H1 (cell line): ENCODE measurements at regions not wholly inside any gene's neighbourhood (a gene's known extent, or its start where the extent isn't known, plus 50 kb on each side); places are given as distances from the start of the nearest gene placed in this dataset.

Experiments used
- ATF3 ChIP-seq: IDR thresholded peaks from 2 replicates; pipeline ENCODE4 v1.6.1; 2011; ENCODE audit warnings: low read depth, mild to moderate bottlenecking, low read length; ENCODE audit not compliant: insufficient read depth
- BRCA1 ChIP-seq: IDR thresholded peaks from 2 replicates; pipeline ENCODE4 v1.6.1; 2012; ENCODE audit warnings: low read depth, low read length, improper control_type of control experiment
- CBX8 ChIP-seq: fragments of 300-800, 300-1000 bp; sonication (generic); IDR thresholded peaks from 2 replicates; pipeline ENCODE4 v1.7.1; 2016; ENCODE audit warnings: low read depth, low read length, borderline replicate concordance
- CEBPB ChIP-seq: IDR thresholded peaks from 2 replicates; pipeline ENCODE4 v1.6.1; 2012; ENCODE audit warnings: low read depth, low read length
- CHD2 ChIP-seq: IDR thresholded peaks from 2 replicates; pipeline ENCODE4 v1.6.1; 2012; ENCODE audit warnings: low read length, improper control_type of control experiment
- EZH2 ChIP-seq: fragments of 200-600 bp; sonication (generic); IDR thresholded peaks from 2 replicates; pipeline ENCODE4 v1.7.1; 2012; ENCODE audit warnings: low read depth, mild to moderate bottlenecking, moderate library complexity, low read length, inconsistent platforms; ENCODE audit not compliant: severe bottlenecking
- GABPA ChIP-seq: IDR thresholded peaks from 2 replicates; pipeline ENCODE4 v1.6.1; 2011; ENCODE audit warnings: mild to moderate bottlenecking, low read length, moderate library complexity, borderline replicate concordance; ENCODE audit not compliant: insufficient read depth
- JUND ChIP-seq: IDR thresholded peaks from 2 replicates; pipeline ENCODE4 v1.6.1; 2011; ENCODE audit warnings: mild to moderate bottlenecking, improper control_type of control experiment, low read length
- KDM4A ChIP-seq: IDR thresholded peaks from one replicate; pipeline ENCODE4 v1.7.1; 2012; ENCODE audit warnings: low read depth, mild to moderate bottlenecking, moderate library complexity, low read length, inconsistent platforms; ENCODE audit not compliant: severe bottlenecking
- KDM5A ChIP-seq: fragments of 200-600 bp; IDR thresholded peaks from 2 replicates; pipeline ENCODE4 v1.7.1; 2012; ENCODE audit warnings: mild to moderate bottlenecking, low read length, inconsistent platforms, mixed read lengths
- MAFK ChIP-seq: IDR thresholded peaks from 2 replicates; pipeline ENCODE4 v1.6.1; 2012; ENCODE audit warnings: low read depth, mild to moderate bottlenecking, improper control_type of control experiment, low read length
- POLR2A ChIP-seq, 2 experiments: IDR thresholded peaks; 1 replicate in 1 of 2; 2 replicates in 1 of 2; pipeline ENCODE4 v1.6.1; 2011; ENCODE audit warnings: low read depth in 2 of 2, low read length in 2 of 2, mild to moderate bottlenecking in 2 of 2; ENCODE audit errors: control extremely low read depth in 1 of 2
- POLR2AphosphoS5 ChIP-seq: IDR thresholded peaks from 2 replicates; pipeline ENCODE4 v1.6.1; 2011; ENCODE audit warnings: low read depth, low read length
- RXRA ChIP-seq: IDR thresholded peaks from 2 replicates; pipeline ENCODE4 v1.6.1; 2011; ENCODE audit warnings: low read depth, mild to moderate bottlenecking, low read length, moderate library complexity; ENCODE audit not compliant: insufficient read depth
- SIN3A ChIP-seq, 2 experiments: IDR thresholded peaks in 1 of 2; conservative IDR thresholded peaks in 1 of 2; 2 replicates each; pipeline ENCODE4 v1.6.1; 2011 to 2012; ENCODE audit warnings: low read length in 2 of 2, improper control_type of control experiment in 1 of 2, low read depth in 1 of 2, mild to moderate bottlenecking in 1 of 2
- SP2 ChIP-seq: IDR thresholded peaks from 2 replicates; pipeline ENCODE4 v1.6.1; 2012; ENCODE audit warnings: mild to moderate bottlenecking, low read length, inconsistent platforms
- SP4 ChIP-seq: IDR thresholded peaks from 2 replicates; pipeline ENCODE4 v1.6.1; 2012; ENCODE audit warnings: low read length, inconsistent platforms
- TAF7 ChIP-seq: optimal IDR thresholded peaks from 2 replicates; pipeline ENCODE3; 2011; ENCODE audit warnings: low read depth, mild to moderate bottlenecking, inconsistent platforms, low read length, moderate library complexity, borderline replicate concordance
- TCF12 ChIP-seq: IDR thresholded peaks from 2 replicates; pipeline ENCODE4 v1.6.1; 2011; ENCODE audit warnings: low read depth, mild to moderate bottlenecking, low read length
- TEAD4 ChIP-seq: IDR thresholded peaks from 2 replicates; pipeline ENCODE4 v1.6.1; 2012; ENCODE audit warnings: low read depth, low read length, inconsistent platforms, mixed read lengths
- USF2 ChIP-seq: IDR thresholded peaks from 2 replicates; pipeline ENCODE4 v1.6.1; 2011; ENCODE audit warnings: low read length, improper control_type of control experiment
- YY1 ChIP-seq: IDR thresholded peaks from 2 replicates; pipeline ENCODE4 v1.6.1; 2011; ENCODE audit warnings: low read depth, mild to moderate bottlenecking, low read length
- ZNF274 ChIP-seq: IDR thresholded peaks from 2 replicates; pipeline ENCODE4 v1.7.0; 2012; ENCODE audit warnings: low read length, borderline replicate concordance; ENCODE audit errors: extremely low read depth

- TF ChIP-seq SP2 (no peak), EZH2 (no peak), POLR2AphosphoS5 (no peak), ZNF274 (no peak), POLR2A (IDR thresholded peaks at IDR 0.05; ENCODE audit: control extremely low read depth in 1 of 2, low read depth in 2 of 2, low read length in 2 of 2) (no peak), KDM5A (no peak), GABPA (peak; percentile 66; the same call in 1 of the 2 replicates), RXRA (no peak), TCF12 (no peak), TAF7 (peak; percentile 40), CHD2 (no peak), MAFK (no peak), CEBPB (no peak), TEAD4 (0 out of 2 replicates have a peak, but pooled peaks have one; percentile 46), KDM4A (no peak), JUND (no peak), SIN3A (conservative IDR thresholded peaks at IDR 0.05 in 1 of 2, IDR thresholded peaks at IDR 0.05 in 1 of 2; ENCODE audit: low read depth in 1 of 2, low read length in 2 of 2) (peak; percentile 64 to 76; a peak in 1 of 4 replicates), CBX8 (no peak), YY1 (0 out of 2 replicates have a peak, but pooled peaks have one; percentile 44), USF2 (no peak), SP4 (no peak), BRCA1 (no peak), ATF3 (no peak)
Observed at GRCh38 chr11:116605543-116606459, 167.0 kb downstream of the BUD13 start (continued).
